Thyroid gland (tissue), 4 donors: ENCODE measurements at regions not wholly inside any gene's neighbourhood (a gene's known extent, or its start where the extent isn't known, plus 50 kb on each side); places are given as distances from the start of the nearest gene placed in this dataset.
"Not testable (repeated sequence)": the region's sequence is repeated elsewhere in the genome, so short reads cannot be mapped to it uniquely, and the experiment has no call there.

ENCODE experiments used
- DNase-seq, 2 donors: peaks; one replicate each; pipeline ENCODE4 v3.0.0-alpha.2; 2019
- H3K27ac ChIP-seq, 3 donors: fragments of 200-600 bp; sonication (generic); 1 replicate in 2 of 3; 2 replicates in 1 of 3; pipeline ENCODE4 v1.5.1; 2016 to 2019; ENCODE audit warnings: mild to moderate bottlenecking in 1 of 3, moderate library complexity in 1 of 3
- H3K27me3 ChIP-seq: fragments of 200-600 bp; sonication (generic); one replicate; pipeline ENCODE4 v1.5.1; 2019
- H3K36me3 ChIP-seq, 2 donors: fragments of 200-600 bp; sonication (generic); one replicate each; pipeline ENCODE4 v1.5.1; 2016 to 2019
- H3K4me1 ChIP-seq, 2 donors: fragments of 200-600 bp; sonication (generic); one replicate each; pipeline ENCODE4 v1.5.1; 2017 to 2019
- H3K4me3 ChIP-seq, 3 donors: fragments of 200-600 bp; sonication (generic); replicated peaks in 1 of 3; 1 replicate in 2 of 3; 2 replicates in 1 of 3; pipeline ENCODE4 v1.5.1; 2016; ENCODE audit warnings: mild to moderate bottlenecking in 1 of 3
- H3K9me3 ChIP-seq: fragments of 200-600 bp; sonication (generic); one replicate; pipeline ENCODE4 v1.5.1; 2017
- CTCF ChIP-seq, 6 experiments: fragments of 200-600 bp in 3 of 6; fragments of 450-650 bp in 3 of 6; sonication (generic) in 3 of 6; IDR thresholded peaks; one replicate each; pipeline ENCODE4 v1.5.1; 2016 to 2019; ENCODE audit warnings: antibody characterized with exemption in 6 of 6, mild to moderate bottlenecking in 2 of 6, inconsistent platforms in 1 of 6, moderate library complexity in 1 of 6
- POLR2A ChIP-seq, 2 donors: fragments of 450-650 bp; IDR thresholded peaks; one replicate each; pipeline ENCODE4 v1.6.1; 2017; ENCODE audit warnings: antibody characterized with exemption in 2 of 2, mild to moderate bottlenecking in 2 of 2, moderate library complexity in 1 of 2
- WGBS, 2 donors: methylation state at CpG; one replicate each; pipeline ENCODE4 v1.1.5; 2017; 5-methylcytosine and 5-hydroxymethylcytosine counted together
- intact Hi-C: fragments of 100-400 bp; cut with DNase I; formaldehyde crosslinking; loops from one replicate; pipeline ENCODE4 v1.15.1; 2023

- intact Hi-C loops = no loop called here
- Histone ChIP-seq H3K4me1 (no peaks in the 10 kb centered on the region), H3K27ac (no peak overlapping the region), H3K36me3 (no peaks in the 10 kb centered on the region), H3K27me3 (no peaks in the 10 kb centered on the region), H3K4me3 (no peak overlapping the region), H3K9me3 (no peaks in the 10 kb centered on the region)
- no peak for TF ChIP-seq POLR2A (IDR thresholded peaks at IDR 0.05)
- TF ChIP-seq CTCF (IDR thresholded peaks at IDR 0.05) = no peak
- no peak for DNase-seq
- 83 to 86% methylated on average over 1 of the region's 1 CpG for WGBS, 2 donors
Observed at GRCh38 chr7:112981966-112982365, 104.7 kb downstream of the GPR85 start.

- DNase-seq, H3K9me3 ChIP-seq, H3K4me3 ChIP-seq, H3K27me3 ChIP-seq, intact Hi-C loops, H3K4me1 ChIP-seq, H3K27ac ChIP-seq, H3K36me3 ChIP-seq: not testable (repeated sequence)
- WGBS, 2 donors = 87 to 96% methylated on average over 3 of the region's 3 CpGs
Observed at GRCh38 chr7:112979055-112979454, 107.6 kb downstream of the GPR85 start.

GRCh38 chr7:112977244-112977955, 109.2 kb downstream of the GPR85 start:
- WGBS, 2 donors = 75 to 88% methylated on average over 1 to 2 of the region's 8 CpGs
- intact Hi-C loops = not testable (repeated sequence)

GRCh38 chr7:112970771-112971170, 115.9 kb downstream of the GPR85 start:
- DNase-seq = no peak
- TF ChIP-seq CTCF (IDR thresholded peaks at IDR 0.05) = no peak
- no peak for TF ChIP-seq POLR2A (IDR thresholded peaks at IDR 0.05)
- Histone ChIP-seq H3K36me3 (no peaks in the 10 kb centered on the region), H3K4me3 (no peak overlapping the region), H3K27me3 (no peaks in the 10 kb centered on the region), H3K4me1 (no peaks in the 10 kb centered on the region), H3K27ac (no peak overlapping the region), H3K9me3 (no peaks in the 10 kb centered on the region)
- intact Hi-C loops = no loop called here

More at GRCh38 chr7:112977244-112977955, 109.2 kb downstream of the GPR85 start:
- not testable (repeated sequence) for H3K4me3 ChIP-seq, H3K9me3 ChIP-seq, H3K36me3 ChIP-seq, DNase-seq, H3K27me3 ChIP-seq, H3K4me1 ChIP-seq, H3K27ac ChIP-seq

- no peak for DNase-seq
- H3K36me3 ChIP-seq = no peaks in the 10 kb centered on the region
- H3K27ac ChIP-seq = no peak overlapping the region
- intact Hi-C loops = no loop called here
- H3K4me1 ChIP-seq = no peaks in the 10 kb centered on the region
- TF ChIP-seq CTCF (IDR thresholded peaks at IDR 0.05) (no peak), POLR2A (IDR thresholded peaks at IDR 0.05) (no peak)
- H3K9me3 ChIP-seq = no peaks in the 10 kb centered on the region
- no peaks in the 10 kb centered on the region for H3K27me3 ChIP-seq
- WGBS, 2 donors = 87 to 94% methylated on average over 1 of the region's 1 CpG
- no peak overlapping the region for H3K4me3 ChIP-seq
Observed at GRCh38 chr7:112969946-112970345, 116.7 kb downstream of the GPR85 start.

GRCh38 chr7:112965506-112965905, 121.1 kb downstream of the GPR85 start:
- TF ChIP-seq CTCF (IDR thresholded peaks at IDR 0.05) (no peak), POLR2A (IDR thresholded peaks at IDR 0.05) (no peak)
- H3K36me3 ChIP-seq = no peaks in the 10 kb centered on the region
- WGBS, 2 donors = 71 to 75% methylated on average over 1 of the region's 1 CpG
- no peaks in the 10 kb centered on the region for H3K27me3 ChIP-seq
- H3K9me3 ChIP-seq = no peaks in the 10 kb centered on the region
- no peaks in the 10 kb centered on the region for H3K4me1 ChIP-seq
- intact Hi-C loops = no loop called here
- no peak overlapping the region for H3K27ac ChIP-seq
- no peak overlapping the region for H3K4me3 ChIP-seq
- DNase-seq = no peak
